ENCODE measurements at regions not wholly inside any gene's neighbourhood (a gene's known extent, or its start where the extent isn't known, plus 50 kb on each side); places are given as distances from the start of the nearest gene placed in this dataset.

DNA sequence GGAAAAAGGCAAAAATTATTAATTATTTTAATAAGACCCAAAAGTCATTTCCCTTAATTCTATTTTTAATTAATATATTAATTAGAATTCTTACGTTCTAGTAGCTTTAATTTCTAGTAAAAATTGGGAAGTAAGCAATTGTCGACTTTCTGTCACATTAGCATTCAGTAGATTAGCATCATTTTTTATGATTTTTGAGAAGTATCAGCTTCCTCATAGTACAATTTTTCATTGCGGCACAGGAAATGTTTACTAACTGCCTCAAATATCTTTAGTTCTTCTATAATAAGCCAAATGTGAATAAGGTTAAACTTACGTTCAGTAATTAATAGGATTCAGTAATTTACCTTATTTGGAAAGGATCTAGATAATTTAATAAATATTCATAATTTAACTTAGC lies 687.4 kb downstream of the EPM2A start:
- DNase-seq = no peak

GRCh38 chr6:145051661-145052060 lies 683.7 kb downstream of the EPM2A start:
- no peak for DNase-seq

DNA sequence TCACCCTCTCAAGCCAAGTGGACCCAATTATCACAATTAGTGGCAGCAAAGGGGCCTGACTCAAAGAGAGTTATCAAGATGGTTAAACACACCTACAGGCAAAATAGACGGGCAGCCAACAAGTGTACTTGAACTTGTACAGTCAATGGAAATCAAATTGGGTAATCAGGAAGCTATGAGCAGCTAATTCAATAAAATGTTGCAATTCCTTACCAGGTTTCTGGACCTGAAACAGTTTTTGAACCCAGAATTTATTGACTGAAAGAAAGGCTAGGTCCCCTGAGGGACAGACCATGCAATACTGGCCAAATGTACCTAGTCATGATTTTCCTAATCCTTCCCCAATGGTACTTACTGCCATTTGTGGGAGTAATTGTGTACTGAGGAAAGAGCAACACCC lies 679.8 kb downstream of the EPM2A start:
- no peak for DNase-seq

- no peak for DNase-seq
Measured at GRCh38 chr6:145060714-145061113, 674.6 kb downstream of the EPM2A start.

GRCh38 chr6:145063091-145063490 lies 672.2 kb downstream of the EPM2A start:
- DNase-seq = no peak

GRCh38 chr6:145067430-145067829 lies 667.9 kb downstream of the EPM2A start:
- DNase-seq = no peak

DNA sequence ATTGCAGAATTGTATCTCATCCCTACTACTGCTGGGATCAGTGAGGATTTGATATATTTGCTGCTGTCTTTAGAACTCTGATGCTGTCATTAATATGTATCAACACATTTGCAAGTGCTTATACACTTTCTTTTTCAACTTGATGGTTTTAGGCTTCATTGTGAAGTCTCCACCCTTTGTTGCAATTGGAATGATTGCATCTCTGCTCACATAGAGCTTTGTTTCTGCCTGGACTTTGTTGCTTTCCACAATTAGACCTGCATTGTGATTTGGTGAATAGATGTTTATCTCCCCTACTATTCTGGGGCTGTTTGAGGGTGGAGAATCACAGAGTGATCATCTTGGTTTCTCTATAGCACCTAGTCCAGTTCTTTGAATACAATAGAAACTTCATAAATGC lies 666.7 kb downstream of the EPM2A start:
- no peak for DNase-seq

DNA sequence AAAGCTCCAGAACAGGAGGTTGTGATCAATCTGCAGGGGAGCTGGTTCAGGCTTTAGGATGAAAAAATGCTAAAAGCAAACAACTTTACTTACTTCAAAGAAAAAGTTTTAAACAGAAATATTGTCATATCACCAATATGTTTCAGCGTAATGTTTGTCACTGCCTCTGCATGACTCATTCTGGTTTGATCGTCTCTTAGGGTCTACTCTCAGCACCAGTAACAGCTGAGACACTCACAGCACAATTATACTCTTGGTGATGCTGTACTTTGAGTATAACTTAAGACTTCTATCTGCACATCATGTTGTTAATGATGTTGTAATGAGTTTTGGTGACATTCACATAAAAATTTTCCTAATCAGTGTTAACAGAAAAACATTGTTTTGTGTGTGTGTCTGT lies 665.4 kb downstream of the EPM2A start:
- no peak for DNase-seq

DNA sequence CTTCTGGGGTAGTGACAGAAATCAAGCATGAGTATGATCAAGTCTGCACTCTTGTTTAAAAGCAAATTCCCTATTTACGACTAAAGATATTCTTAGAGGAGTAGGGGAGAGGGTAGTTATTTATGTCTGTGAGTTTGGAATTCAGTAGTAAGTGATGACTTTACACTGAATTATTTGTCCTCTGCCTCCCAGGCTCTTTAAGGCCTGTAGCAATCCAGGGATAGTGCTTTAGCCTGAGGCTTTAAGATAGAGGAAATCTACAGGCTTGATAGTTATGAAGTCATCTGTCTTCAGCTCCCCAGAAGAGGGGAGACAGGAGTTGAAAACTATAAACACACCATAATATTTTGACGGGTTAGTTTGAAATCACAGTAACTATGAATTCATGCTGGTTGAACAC lies 664.5 kb downstream of the EPM2A start:
- DNase-seq = no peak

DNA sequence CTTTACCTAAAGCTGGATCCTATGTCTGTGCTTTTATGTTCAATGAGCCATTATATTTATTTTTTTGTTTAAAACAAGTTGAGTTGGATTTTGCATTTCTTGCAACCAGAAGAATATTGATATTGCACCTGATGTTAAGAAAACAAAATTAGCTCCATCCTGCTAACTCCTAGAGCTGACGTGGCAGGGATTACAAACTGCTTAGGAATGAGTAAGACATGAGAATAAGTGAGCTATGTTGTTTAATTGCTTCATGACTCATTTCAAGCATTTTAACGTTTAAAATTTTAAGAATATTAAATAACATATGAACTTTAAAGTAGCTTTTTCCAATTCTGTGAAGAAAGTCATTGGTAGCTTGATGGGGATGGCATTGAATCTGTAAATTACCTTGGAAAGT lies 663.5 kb downstream of the EPM2A start:
- no peak for DNase-seq

- DNase-seq = no peak
Measured at GRCh38 chr6:145073811-145074210, 661.5 kb downstream of the EPM2A start.

GRCh38 chr6:145074805-145075204 lies 660.5 kb downstream of the EPM2A start:
- no peak for DNase-seq

- DNase-seq = no peak
Measured at GRCh38 chr6:145075425-145075824, 659.9 kb downstream of the EPM2A start.

DNA sequence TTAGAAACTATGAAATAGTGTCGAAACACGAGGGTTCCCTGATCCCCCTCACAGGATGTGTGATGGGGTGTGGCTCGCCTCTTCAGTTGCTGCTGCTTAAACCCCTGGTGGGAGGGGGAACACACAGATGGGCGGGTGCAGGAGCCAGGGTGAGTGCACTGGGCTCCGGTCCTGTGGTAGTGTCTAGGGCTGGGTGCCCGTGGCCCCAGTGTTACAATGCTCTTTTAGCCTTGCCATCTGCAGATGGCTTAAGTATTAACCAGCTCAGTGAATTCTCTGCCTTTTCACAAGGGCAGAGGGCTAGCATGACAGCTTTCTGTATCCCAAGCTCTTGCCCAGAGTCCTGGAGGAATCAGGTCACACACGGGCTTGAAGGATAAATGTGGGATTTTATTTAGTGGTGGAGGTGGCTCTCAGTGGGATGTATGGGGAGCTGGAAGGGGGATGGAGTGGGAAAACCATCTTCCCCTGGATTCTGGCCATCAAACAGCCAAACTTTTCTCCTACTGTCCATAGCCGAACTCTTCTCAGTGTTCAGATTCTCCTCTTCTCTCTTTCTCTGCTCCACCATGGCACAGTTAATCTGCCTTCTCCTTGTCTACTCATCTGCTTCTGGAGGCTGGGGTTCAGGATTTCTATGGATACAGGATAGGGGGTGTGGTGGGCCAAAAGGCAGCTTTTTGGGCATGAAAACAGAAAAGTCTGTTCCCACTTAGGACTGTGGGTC lies 659.0 kb downstream of the EPM2A start:
- DNase-seq = no peak

DNA sequence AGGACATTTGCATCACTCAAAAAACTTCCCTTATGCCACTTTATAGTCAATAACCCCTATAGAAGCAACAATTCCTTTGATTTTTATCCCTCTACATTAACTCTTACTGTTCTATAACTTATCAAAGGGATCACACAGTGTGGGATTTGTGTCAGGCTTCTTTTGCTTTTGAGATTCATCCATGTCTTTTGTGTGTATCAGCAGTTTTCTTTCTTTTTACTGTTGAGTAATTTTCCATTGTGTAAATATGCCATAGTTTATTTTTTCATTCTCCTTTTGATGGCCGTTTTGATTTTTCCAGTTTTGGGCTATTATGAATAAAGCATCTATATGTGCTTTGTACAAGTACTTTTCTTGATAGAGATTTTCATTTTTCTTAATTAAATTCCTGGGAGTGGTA lies 657.9 kb downstream of the EPM2A start:
- DNase-seq = no peak

- DNase-seq = no peak
Measured at GRCh38 chr6:145080651-145081050, 654.7 kb downstream of the EPM2A start.

DNA sequence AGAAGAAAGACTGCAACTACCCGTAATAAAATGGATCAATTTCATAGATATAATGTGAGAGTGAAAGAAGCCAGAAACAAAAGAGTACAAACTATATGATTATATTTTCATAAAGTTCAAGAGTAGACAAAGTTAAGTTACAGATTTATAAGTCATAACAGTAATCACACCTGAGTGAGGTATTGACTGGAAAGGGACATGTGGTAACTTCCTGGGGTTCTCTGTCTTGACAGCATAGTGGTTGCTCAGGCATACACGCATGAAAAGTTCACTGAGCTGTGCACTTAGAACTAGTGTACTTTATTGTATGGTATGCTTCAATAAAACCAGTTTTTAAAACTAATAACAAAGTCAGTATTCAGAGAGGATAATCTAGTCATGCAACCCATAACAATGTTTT lies 653.6 kb downstream of the EPM2A start:
- DNase-seq = no peak

- DNase-seq = no peak
Measured at GRCh38 chr6:145082359-145082758, 653.0 kb downstream of the EPM2A start.

- no peak for DNase-seq
Measured at GRCh38 chr6:145086197-145086596, 649.1 kb downstream of the EPM2A start.

DNA sequence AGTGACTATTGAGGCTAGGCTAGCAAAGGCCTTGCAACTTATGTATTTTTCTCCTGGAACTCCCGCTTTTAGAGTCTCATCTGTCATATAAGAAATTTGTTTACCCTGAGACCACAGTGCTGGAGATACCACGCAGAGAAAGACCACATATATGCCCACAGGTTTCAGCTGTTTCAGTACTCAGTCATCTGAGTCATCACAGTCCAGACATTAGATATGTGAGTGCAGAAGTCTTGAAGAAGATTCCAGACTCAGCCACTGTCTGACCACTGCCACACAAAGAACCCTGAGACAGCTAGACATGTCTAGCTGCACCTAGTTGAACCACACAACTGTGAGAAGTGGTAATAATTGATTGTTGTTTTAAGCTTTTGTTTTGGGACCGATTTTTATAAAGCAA lies 648.3 kb downstream of the EPM2A start:
- DNase-seq = no peak

- no peak for DNase-seq
Measured at GRCh38 chr6:145090801-145091585, 644.3 kb downstream of the EPM2A start.

- DNase-seq = no peak
Measured at GRCh38 chr6:145091586-145092142, 643.7 kb downstream of the EPM2A start.

- no peak for DNase-seq
Measured at GRCh38 chr6:145092554-145092953, 642.8 kb downstream of the EPM2A start.

DNA sequence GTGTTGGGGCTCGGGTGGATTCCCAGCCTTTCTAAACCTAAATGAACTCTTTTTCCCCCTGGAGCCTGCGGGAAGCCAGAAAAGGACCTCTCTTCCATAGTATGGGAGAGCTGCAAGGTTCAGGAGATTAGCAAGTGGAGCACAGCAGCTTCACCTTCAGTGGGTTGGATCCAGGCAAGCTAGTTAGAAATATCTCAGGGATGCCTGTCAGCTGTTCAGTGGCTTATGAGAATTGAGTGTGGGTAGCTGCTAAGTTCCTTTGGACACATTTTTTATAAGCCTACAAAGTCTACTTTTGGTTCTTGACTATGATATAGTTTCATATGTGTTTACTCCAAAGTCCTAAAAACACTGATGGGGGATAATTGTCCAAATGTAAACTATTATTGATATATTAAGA lies 642.1 kb downstream of the EPM2A start:
- DNase-seq = no peak
